ENCODE measurements at regions not wholly inside any gene's neighbourhood (a gene's known extent, or its start where the extent isn't known, plus 50 kb on each side); places are given as distances from the start of the nearest gene placed in this dataset.

DNA sequence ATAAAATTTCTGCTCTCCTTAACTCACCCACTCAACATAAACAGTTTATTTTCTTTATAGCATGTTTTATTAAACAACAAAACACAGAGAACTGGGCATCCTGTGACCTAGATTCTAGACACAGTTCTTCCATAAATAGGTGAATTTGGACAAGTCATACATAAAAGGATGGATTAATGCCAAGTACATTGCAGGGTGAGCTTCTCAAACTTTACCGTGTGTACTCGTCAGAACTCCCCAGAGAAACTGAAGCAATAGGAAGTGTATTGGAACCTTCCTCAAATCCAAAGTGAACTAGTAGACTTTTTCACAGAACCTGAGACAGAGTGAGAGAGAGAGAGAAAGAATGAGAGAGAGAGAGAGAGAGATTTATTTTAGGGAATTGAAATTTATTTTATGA lies 139.7 kb downstream of the CD47 start:
- Mint-ChIP-seq H3K4me3 (no peak overlapping the region), H3K4me1 (peaks cover 7% of the 10 kb centered on the region), H3K36me3 (ENCODE audit: low read depth) (no peaks in the 10 kb centered on the region), H3K27me3 (ENCODE audit: low read depth) (no peaks in the 10 kb centered on the region), H3K9me3 (no peaks in the 10 kb centered on the region), H3K27ac (no peak overlapping the region)
- no peak for TF ChIP-seq CTCF (IDR thresholded peaks at IDR 0.05; ENCODE audit: unreplicated experiment in 3 of 3)

- Mint-ChIP-seq H3K27ac (no peak overlapping the region), H3K36me3 (ENCODE audit: low read depth) (no peaks in the 10 kb centered on the region), H3K4me1 (peaks cover 4% of the 10 kb centered on the region), H3K9me3 (no peaks in the 10 kb centered on the region), H3K27me3 (ENCODE audit: low read depth) (no peaks in the 10 kb centered on the region), H3K4me3 (no peak overlapping the region)
- no peak for TF ChIP-seq CTCF (IDR thresholded peaks at IDR 0.05; ENCODE audit: unreplicated experiment in 3 of 3)
These were observed 140.4 kb downstream of the CD47 start for GRCh38 chr3:107950417-107950816.

GRCh38 chr3:107949394-107949970 lies 141.3 kb downstream of the CD47 start:
- no peak for TF ChIP-seq CTCF (IDR thresholded peaks at IDR 0.05; ENCODE audit: unreplicated experiment in 3 of 3)
- no peaks in the 10 kb centered on the region for H3K9me3 Mint-ChIP-seq
- no peak overlapping the region for H3K27ac Mint-ChIP-seq
- no peaks in the 10 kb centered on the region for H3K36me3 Mint-ChIP-seq (ENCODE audit: low read depth)
- H3K4me1 Mint-ChIP-seq = peaks cover 4% of the 10 kb centered on the region
- no peak overlapping the region for H3K4me3 Mint-ChIP-seq
- H3K27me3 Mint-ChIP-seq (ENCODE audit: low read depth) = no peaks in the 10 kb centered on the region

DNA sequence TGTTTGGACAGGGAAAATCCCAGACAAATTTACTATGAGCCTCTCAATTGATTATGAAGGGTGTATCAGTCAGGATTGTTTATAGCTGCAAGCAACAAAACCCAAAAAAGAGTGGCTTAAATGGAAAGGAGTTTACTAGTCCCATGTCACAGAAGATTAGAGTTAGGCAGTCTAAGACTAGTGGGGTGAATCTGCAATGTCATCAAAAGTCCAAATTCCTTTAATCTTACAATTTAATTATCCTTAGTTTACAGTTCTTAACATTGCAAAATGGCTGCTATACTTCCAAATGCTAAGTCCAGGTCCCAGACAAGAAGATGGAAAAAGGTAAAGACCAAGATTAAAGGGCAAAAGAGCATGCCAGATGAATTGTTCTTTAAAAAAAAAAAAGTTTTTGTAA lies 143.6 kb downstream of the CD47 start:
- no peak overlapping the region for H3K27ac Mint-ChIP-seq
- no peaks in the 10 kb centered on the region for H3K36me3 Mint-ChIP-seq (ENCODE audit: low read depth)
- TF ChIP-seq CTCF (IDR thresholded peaks at IDR 0.05; ENCODE audit: unreplicated experiment in 3 of 3) = no peak
- no peak overlapping the region for H3K4me3 Mint-ChIP-seq
- H3K27me3 Mint-ChIP-seq (ENCODE audit: low read depth) = no peaks in the 10 kb centered on the region
- H3K4me1 Mint-ChIP-seq = peaks cover 4% of the 10 kb centered on the region
- no peaks in the 10 kb centered on the region for H3K9me3 Mint-ChIP-seq

GRCh38 chr3:107946700-107947099 lies 144.1 kb downstream of the CD47 start:
- no peaks in the 10 kb centered on the region for H3K27me3 Mint-ChIP-seq (ENCODE audit: low read depth)
- H3K4me3 Mint-ChIP-seq = no peak overlapping the region
- no peak overlapping the region for H3K27ac Mint-ChIP-seq
- H3K36me3 Mint-ChIP-seq (ENCODE audit: low read depth) = no peaks in the 10 kb centered on the region
- H3K4me1 Mint-ChIP-seq = peaks cover 4% of the 10 kb centered on the region
- no peaks in the 10 kb centered on the region for H3K9me3 Mint-ChIP-seq
- TF ChIP-seq CTCF (IDR thresholded peaks at IDR 0.05; ENCODE audit: unreplicated experiment in 3 of 3) = no peak

- Mint-ChIP-seq H3K4me3 (no peak overlapping the region), H3K4me1 (peaks cover 4% of the 10 kb centered on the region), H3K9me3 (no peaks in the 10 kb centered on the region), H3K27me3 (ENCODE audit: low read depth) (no peaks in the 10 kb centered on the region), H3K36me3 (ENCODE audit: low read depth) (no peaks in the 10 kb centered on the region), H3K27ac (no peak overlapping the region)
- no peak for TF ChIP-seq CTCF (IDR thresholded peaks at IDR 0.05; ENCODE audit: unreplicated experiment in 3 of 3)
These were observed 145.3 kb downstream of the CD47 start for GRCh38 chr3:107945417-107946094.

Data from nephron (organoid).